Tongue (tissue), 1 donor: ENCODE measurements at regions not wholly inside any gene's neighbourhood (a gene's known extent, or its start where the extent isn't known, plus 50 kb on each side); places are given as distances from the start of the nearest gene placed in this dataset.
"Not testable (repeated sequence)": the region's sequence is repeated elsewhere in the genome, so short reads cannot be mapped to it uniquely, and the experiment has no call there.

ENCODE experiments used
- DNase-seq: peaks from one replicate; pipeline ENCODE4 v3.0.0-alpha.2; 2015

- DNase-seq = no peak
Observed at GRCh38 chr3:177902876-177903275, 633.4 kb upstream of the KCNMB2 start.

- no peak for DNase-seq
Observed at GRCh38 chr3:177904621-177905020, 631.6 kb upstream of the KCNMB2 start.

- peak; percentile 79 for DNase-seq
Observed at GRCh38 chr3:177905173-177906125, 630.8 kb upstream of the KCNMB2 start.

- peak; percentile 17 for DNase-seq
Observed at GRCh38 chr3:177906126-177906511, 630.1 kb upstream of the KCNMB2 start.

- no peak for DNase-seq
Observed at GRCh38 chr3:177906578-177907229, 629.5 kb upstream of the KCNMB2 start.

- DNase-seq = not testable (repeated sequence)
Observed at GRCh38 chr3:177909530-177909929, 626.7 kb upstream of the KCNMB2 start.

- DNase-seq = no peak
Observed at GRCh38 chr3:177914224-177914623, 622.0 kb upstream of the KCNMB2 start.

- no peak for DNase-seq
Observed at GRCh38 chr3:177916461-177916860, 619.8 kb upstream of the KCNMB2 start.

GRCh38 chr3:177917234-177917861 lies 618.9 kb upstream of the KCNMB2 start:
- DNase-seq = no peak

- DNase-seq = no peak
Observed at GRCh38 chr3:177921153-177921552, 615.1 kb upstream of the KCNMB2 start.

GRCh38 chr3:177924261-177924660 lies 612.0 kb upstream of the KCNMB2 start:
- DNase-seq = no peak

GRCh38 chr3:177928172-177928873 lies 607.9 kb upstream of the KCNMB2 start:
- no peak for DNase-seq

- DNase-seq = no peak
Observed at GRCh38 chr3:177929310-177929709, 606.9 kb upstream of the KCNMB2 start.

GRCh38 chr3:177930771-177931170 lies 605.5 kb upstream of the KCNMB2 start:
- no peak for DNase-seq

- no peak for DNase-seq
Observed at GRCh38 chr3:177931346-177931745, 604.9 kb upstream of the KCNMB2 start.

- DNase-seq = no peak
Observed at GRCh38 chr3:177932346-177932745, 603.9 kb upstream of the KCNMB2 start.

GRCh38 chr3:177932750-177933660 lies 603.2 kb upstream of the KCNMB2 start:
- peak; percentile 46 for DNase-seq

GRCh38 chr3:177934001-177934891 lies 602.0 kb upstream of the KCNMB2 start:
- DNase-seq = peak; percentile 50

- peak; percentile 71 for DNase-seq
Observed at GRCh38 chr3:177935047-177935446, 601.2 kb upstream of the KCNMB2 start.

- no peak for DNase-seq
Observed at GRCh38 chr3:177936721-177937120, 599.5 kb upstream of the KCNMB2 start.
